ENCODE measurements at regions not wholly inside any gene's neighbourhood (a gene's known extent, or its start where the extent isn't known, plus 50 kb on each side); places are given as distances from the start of the nearest gene placed in this dataset.

- H3K79me1 ChIP-seq (ENCODE audit: low read depth in 1 of 2, low read length in 2 of 2), result no peaks in the 10 kb centered on the region
- H3K4me1 ChIP-seq (ENCODE audit: control insufficient read depth, insufficient read depth, low read length), result no peaks in the 10 kb centered on the region; the same call in 1 of the 2 replicates
- H3K14ac ChIP-seq (replicated peaks; ENCODE audit: low read depth, low read length), result no peak overlapping the region
- H3K27ac ChIP-seq (ENCODE audit: insufficient read depth, low read length), result no peak overlapping the region
- no peak overlapping the region for H3K4ac ChIP-seq (ENCODE audit: low read depth, low read length)
- ATAC-seq (ENCODE audit: low read depth) (no peak), DNase-seq (no peak)
- H2BK120ac ChIP-seq (ENCODE audit: low read depth, low read length), result no peak overlapping the region
- no peak overlapping the region for H3K9ac ChIP-seq (ENCODE audit: low read depth, low read length)
- H3K23ac ChIP-seq (ENCODE audit: low read depth, low read length), result no peak overlapping the region
- no peak for TF ChIP-seq CTCF (conservative IDR thresholded peaks at IDR 0.05; ENCODE audit: low read depth, low read length)
- TF ChIP-seq MXI1 (IDR thresholded peaks at IDR 0.05; ENCODE audit: borderline replicate concordance, low read depth, low read length), result no peak
- no peak for TF ChIP-seq FOS (IDR thresholded peaks at IDR 0.05; ENCODE audit: low read depth, low read length)
- TF ChIP-seq RFX5 (IDR thresholded peaks at IDR 0.05; ENCODE audit: low read depth, low read length), result no peak
- no peak for TF ChIP-seq CHD1 (IDR thresholded peaks at IDR 0.05; ENCODE audit: low read depth, low read length)
- no peak for TF ChIP-seq ELK1 (IDR thresholded peaks at IDR 0.05; ENCODE audit: borderline replicate concordance, low read depth, low read length)
- no peak for TF ChIP-seq RAD21 (IDR thresholded peaks at IDR 0.05; ENCODE audit: low read length)
- no peak for TF ChIP-seq USF2 (IDR thresholded peaks at IDR 0.05; ENCODE audit: low read depth, low read length)
- no peak for TF ChIP-seq CEBPB (IDR thresholded peaks at IDR 0.05; ENCODE audit: low read depth, low read length)
- no peak for TF ChIP-seq BHLHE40 (IDR thresholded peaks at IDR 0.05; ENCODE audit: low read depth, low read length)
- no peak for TF ChIP-seq NFE2L2 (IDR thresholded peaks at IDR 0.05; ENCODE audit: low read depth, low read length)
- TF ChIP-seq MAFK (IDR thresholded peaks at IDR 0.05; ENCODE audit: low read depth, low read length), result no peak
- TF ChIP-seq SMC3 (IDR thresholded peaks at IDR 0.05; ENCODE audit: low read depth, low read length), result no peak
- no peak for TF ChIP-seq MAZ (IDR thresholded peaks at IDR 0.05; ENCODE audit: borderline replicate concordance, low read depth, low read length)
- TF ChIP-seq RCOR1 (IDR thresholded peaks at IDR 0.05; ENCODE audit: insufficient replicate concordance, low read length), result no peak
- no peak for TF ChIP-seq POLR2A (IDR thresholded peaks at IDR 0.05; ENCODE audit: low read depth, low read length)
- no peaks in the 10 kb centered on the region for H4K20me1 ChIP-seq (ENCODE audit: insufficient read depth, low read length)
- no TSS peak for BruUV-seq (replicated peaks)
- no peak overlapping the region for H4K91ac ChIP-seq (ENCODE audit: insufficient read depth, low read depth, low read length)
- in situ Hi-C loops (cut with MboI; ENCODE audit: low sequenced_read_pairs), result no loop called here
- H3K9me1 ChIP-seq (ENCODE audit: insufficient read depth, low read length), result no peaks in the 10 kb centered on the region
- no peak overlapping the region for H2AFZ ChIP-seq (replicated peaks; ENCODE audit: low read length, poor library complexity)
- H2AK5ac ChIP-seq (ENCODE audit: low read depth, low read length), result no peak overlapping the region
- no peak overlapping the region for H3K56ac ChIP-seq (ENCODE audit: extremely low read depth, insufficient read depth, low read length)
- no peak overlapping the region for H4K5ac ChIP-seq (ENCODE audit: low read depth, low read length)
- H4K8ac ChIP-seq (ENCODE audit: low read depth in 2 of 2, low read length in 2 of 2), result no peak overlapping the region
- POLR2A ChIA-PET (ENCODE audit: unreplicated experiment), result no interaction called here
- no peak overlapping the region for H2BK15ac ChIP-seq (ENCODE audit: low read depth, low read length)
- H3K18ac ChIP-seq (ENCODE audit: low read depth, low read length), result no peak overlapping the region
- no peaks in the 10 kb centered on the region for H3K9me3 ChIP-seq (ENCODE audit: control insufficient read depth, insufficient read depth, low read length)
- no peak overlapping the region for H2AK9ac ChIP-seq (replicated peaks; ENCODE audit: low read depth, low read length, poor library complexity)
- dilution Hi-C loops (cut with HindIII; ENCODE audit: low sequenced_read_pairs, unreplicated experiment), result no loop called here
- no peak overlapping the region for H3K4me3 ChIP-seq (ENCODE audit: insufficient read depth, low read depth, low read length)
- CTCF ChIA-PET, result interaction anchor here (1.5 kb wide), 1 partner anchor 34 kb away, joined by 3 read pairs; no protein-coding TSS in a partner anchor
- no peak overlapping the region for H3K4me2 ChIP-seq (ENCODE audit: low read depth, low read length)
- no peak overlapping the region for H2BK20ac ChIP-seq (ENCODE audit: low read depth, low read length)
- H3K27me3 ChIP-seq (ENCODE audit: control insufficient read depth, insufficient read depth, low read length), result no peaks in the 10 kb centered on the region
- intact Hi-C loops (cut with micrococcal nuclease), result no loop called here
- H2BK5ac ChIP-seq (ENCODE audit: low read depth, low read length, poor library complexity, severe bottlenecking), result no peak overlapping the region
- H3K36me3 ChIP-seq (ENCODE audit: control insufficient read depth, insufficient read depth, low read length), result no peaks in the 10 kb centered on the region
These were observed 325.4 kb upstream of the MEF2C start for GRCh38 chr5:89208392-89208791.
